Prostate gland (tissue), 2 donors: ENCODE measurements at regions not wholly inside any gene's neighbourhood (a gene's known extent, or its start where the extent isn't known, plus 50 kb on each side); places are given as distances from the start of the nearest gene placed in this dataset.

Source experiments
- DNase-seq: peaks from one replicate; pipeline ENCODE4 v3.0.0-alpha.2; 2019; ENCODE audit warnings: low spot score
- H3K27ac ChIP-seq, 2 donors: fragments of 200-600 bp; sonication (generic); 2 replicates each; pipeline ENCODE4 v1.5.1; 2017 to 2019
- H3K27me3 ChIP-seq: fragments of 200-600 bp; sonication (generic); replicated peaks from 2 replicates; pipeline ENCODE4 v1.5.1; 2019; ENCODE audit not compliant: insufficient read depth
- H3K36me3 ChIP-seq, 2 donors: fragments of 200-600 bp; sonication (generic); 1 replicate in 1 of 2; 2 replicates in 1 of 2; pipeline versions ENCODE4 v1.5.1 to v1.8.1; 2017 to 2019
- H3K4me1 ChIP-seq: fragments of 200-600 bp; sonication (generic); replicated peaks from 2 replicates; pipeline ENCODE4 v1.5.1; 2019
- H3K4me3 ChIP-seq, 2 donors: fragments of 200-600 bp; sonication (generic); 2 replicates each; pipeline ENCODE4 v1.5.1; 2017 to 2019
- H3K9me3 ChIP-seq: fragments of 200-600 bp; sonication (generic); 2 replicates; pipeline ENCODE4 v1.5.1; 2017
- POLR2A ChIP-seq: fragments of 450-650 bp; IDR thresholded peaks from one replicate; pipeline ENCODE4 v1.6.1; 2016; ENCODE audit warnings: antibody characterized with exemption, mild to moderate bottlenecking
- POLR2AphosphoS5 ChIP-seq: sonication (generic); formaldehyde crosslinking; IDR thresholded peaks from one replicate; pipeline ENCODE4 v1.6.1; 2017; ENCODE audit warnings: antibody characterized with exemption
- WGBS: methylation state at CpG from one replicate; pipeline ENCODE4 v1.1.5; 2018; 5-methylcytosine and 5-hydroxymethylcytosine counted together
- intact Hi-C: fragments of 100-400 bp; cut with DNase I; formaldehyde crosslinking; loops from one replicate; pipeline ENCODE4 v1.14.2; 2022
- TF ChIP-seq, protein P1 (sequence below), 4 experiments: fragments of 200-600 bp in 2 of 4; fragments of 450-650 bp in 2 of 4; sonication (generic) in 2 of 4; IDR thresholded peaks; 1 replicate in 3 of 4; 2 replicates in 1 of 4; pipeline ENCODE4 v1.5.1; 2016 to 2019; ENCODE audit warnings: antibody characterized with exemption in 4 of 4, mild to moderate bottlenecking in 2 of 4, moderate library complexity in 2 of 4

DNA sequence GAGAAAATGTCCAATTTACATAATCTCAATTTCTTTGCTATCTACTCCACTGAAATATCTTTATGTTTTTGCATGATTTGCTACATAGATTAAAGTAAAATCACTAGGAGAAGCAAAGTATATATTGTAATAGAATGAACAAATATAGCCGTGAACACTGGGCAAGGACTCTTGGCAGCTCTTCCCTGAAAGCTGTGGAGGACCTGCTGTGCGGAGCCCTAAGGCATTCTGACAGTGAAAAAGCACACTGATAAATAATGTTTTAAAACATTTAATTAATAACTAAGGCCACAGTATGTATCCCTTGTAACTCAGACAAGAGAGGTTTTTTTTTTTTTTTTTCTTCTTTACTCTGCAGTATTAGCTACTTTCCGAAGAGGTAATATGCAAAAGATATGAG lies 256.1 kb upstream of the DPYD start:
- H3K9me3 ChIP-seq, result no peaks in the 10 kb centered on the region
- no peak overlapping the region for H3K4me3 ChIP-seq
- intact Hi-C loops, result no loop called here
- H3K36me3 ChIP-seq, result no peaks in the 10 kb centered on the region
- H3K27ac ChIP-seq, result no peak overlapping the region
- no peaks in the 10 kb centered on the region for H3K27me3 ChIP-seq
- DNase-seq, result no peak
- H3K4me1 ChIP-seq, result no peaks in the 10 kb centered on the region
- TF ChIP-seq, protein P1, sequence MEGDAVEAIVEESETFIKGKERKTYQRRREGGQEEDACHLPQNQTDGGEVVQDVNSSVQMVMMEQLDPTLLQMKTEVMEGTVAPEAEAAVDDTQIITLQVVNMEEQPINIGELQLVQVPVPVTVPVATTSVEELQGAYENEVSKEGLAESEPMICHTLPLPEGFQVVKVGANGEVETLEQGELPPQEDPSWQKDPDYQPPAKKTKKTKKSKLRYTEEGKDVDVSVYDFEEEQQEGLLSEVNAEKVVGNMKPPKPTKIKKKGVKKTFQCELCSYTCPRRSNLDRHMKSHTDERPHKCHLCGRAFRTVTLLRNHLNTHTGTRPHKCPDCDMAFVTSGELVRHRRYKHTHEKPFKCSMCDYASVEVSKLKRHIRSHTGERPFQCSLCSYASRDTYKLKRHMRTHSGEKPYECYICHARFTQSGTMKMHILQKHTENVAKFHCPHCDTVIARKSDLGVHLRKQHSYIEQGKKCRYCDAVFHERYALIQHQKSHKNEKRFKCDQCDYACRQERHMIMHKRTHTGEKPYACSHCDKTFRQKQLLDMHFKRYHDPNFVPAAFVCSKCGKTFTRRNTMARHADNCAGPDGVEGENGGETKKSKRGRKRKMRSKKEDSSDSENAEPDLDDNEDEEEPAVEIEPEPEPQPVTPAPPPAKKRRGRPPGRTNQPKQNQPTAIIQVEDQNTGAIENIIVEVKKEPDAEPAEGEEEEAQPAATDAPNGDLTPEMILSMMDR (IDR thresholded peaks at IDR 0.05), result no peak
- no peak for TF ChIP-seq POLR2A
- TF ChIP-seq POLR2AphosphoS5, result no peak
- WGBS, result 32% methylated on average over 3 of the region's 3 CpGs

DNA sequence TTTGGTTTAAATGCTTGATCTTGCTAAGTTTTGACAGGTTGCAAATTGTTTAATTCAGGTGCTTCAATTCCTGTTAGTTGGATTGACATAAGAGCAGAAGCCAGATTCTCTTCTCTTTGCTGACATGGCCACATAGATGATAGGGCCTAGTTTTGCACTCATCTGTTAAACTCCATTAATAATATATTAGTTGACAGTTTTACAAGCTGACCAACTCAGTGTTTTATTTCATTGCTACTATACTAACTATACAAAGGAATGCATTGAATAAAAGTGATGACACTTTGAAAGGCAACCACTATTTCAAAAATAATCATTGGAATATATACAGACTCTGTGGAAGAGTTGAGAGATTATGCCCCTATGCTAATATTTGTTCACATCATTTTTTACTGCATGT lies 255.6 kb upstream of the DPYD start:
- no peak overlapping the region for H3K27ac ChIP-seq
- no peak overlapping the region for H3K4me3 ChIP-seq
- no peak for DNase-seq
- H3K36me3 ChIP-seq, result no peaks in the 10 kb centered on the region
- TF ChIP-seq POLR2AphosphoS5 (no peak), POLR2A (no peak)
- TF ChIP-seq, protein P1 (IDR thresholded peaks at IDR 0.05), result no peak
- no peaks in the 10 kb centered on the region for H3K27me3 ChIP-seq
- no peaks in the 10 kb centered on the region for H3K9me3 ChIP-seq
- H3K4me1 ChIP-seq, result no peaks in the 10 kb centered on the region
- intact Hi-C loops, result no loop called here

DNA sequence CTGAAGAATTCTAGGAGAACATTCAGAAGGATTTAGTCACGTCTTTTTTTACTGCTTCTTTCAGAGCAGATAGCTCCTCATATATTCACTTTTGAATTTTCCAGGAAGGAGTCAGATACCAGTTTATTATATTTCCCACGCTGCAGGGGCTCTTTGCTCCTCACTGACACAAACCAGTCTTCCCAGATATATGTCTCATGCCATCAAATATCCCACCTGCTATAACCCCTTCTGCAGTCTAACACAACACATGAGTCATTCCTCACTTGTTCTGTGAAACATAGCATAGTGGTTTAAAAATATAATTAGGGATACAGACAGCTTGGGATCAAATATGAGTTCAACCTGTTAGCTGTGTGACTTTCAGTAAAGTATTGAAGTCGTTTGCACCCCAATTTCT lies 251.7 kb upstream of the DPYD start:
- WGBS, result 42% methylated on average over 3 of the region's 3 CpGs
- intact Hi-C loops, result no loop called here
- TF ChIP-seq, protein P1 (IDR thresholded peaks at IDR 0.05), result no peak
- TF ChIP-seq POLR2AphosphoS5, result no peak
- Histone ChIP-seq H3K4me3 (no peak overlapping the region), H3K9me3 (no peaks in the 10 kb centered on the region), H3K27me3 (no peaks in the 10 kb centered on the region), H3K36me3 (no peaks in the 10 kb centered on the region), H3K27ac (no peak overlapping the region), H3K4me1 (no peaks in the 10 kb centered on the region)
- no peak for DNase-seq

DNA sequence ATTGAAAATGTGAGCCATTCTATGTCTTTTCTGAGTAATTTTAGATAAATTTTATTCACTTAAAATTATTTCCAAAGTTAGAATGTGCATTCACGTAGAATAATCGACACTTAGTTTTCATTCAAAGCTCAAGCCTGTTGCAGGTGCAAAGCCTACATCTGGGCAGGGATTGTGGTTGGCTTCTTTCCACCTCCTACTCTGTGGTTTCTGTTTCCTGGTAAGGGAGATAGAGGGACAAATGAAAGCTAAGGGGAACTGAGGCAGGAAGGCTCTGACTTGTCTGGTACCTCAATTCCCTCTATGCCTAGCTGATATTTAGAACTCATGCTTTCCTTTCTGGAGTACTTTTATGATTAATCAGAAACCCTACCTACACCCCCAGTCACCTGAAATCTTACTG lies 251.2 kb upstream of the DPYD start:
- TF ChIP-seq POLR2AphosphoS5 (no peak), POLR2A (no peak)
- TF ChIP-seq, protein P1 (IDR thresholded peaks at IDR 0.05), result no peak
- H3K4me1 ChIP-seq, result no peaks in the 10 kb centered on the region
- 89% methylated on average over 2 of the region's 2 CpGs for WGBS

DNA sequence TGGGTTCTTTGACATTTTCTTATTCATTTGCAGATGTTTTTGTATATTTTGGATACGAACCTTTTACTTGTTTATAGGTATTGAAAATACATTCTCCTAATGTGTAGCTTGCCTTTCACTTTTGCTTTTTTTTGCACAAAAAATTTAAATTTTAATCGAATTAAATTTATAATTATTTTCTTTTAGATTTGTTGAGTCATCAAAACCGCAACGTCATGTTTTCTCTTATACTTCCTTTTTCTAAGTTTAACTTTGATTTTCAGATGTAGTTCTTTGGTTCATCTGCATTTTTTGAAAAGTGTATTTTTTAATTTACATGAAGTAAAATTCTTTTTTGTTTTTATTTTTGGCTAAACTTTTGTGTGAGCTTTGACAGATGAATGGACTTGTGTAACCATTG lies 243.7 kb upstream of the DPYD start:
- no peak for DNase-seq
- Histone ChIP-seq H3K4me1 (no peaks in the 10 kb centered on the region), H3K36me3 (no peaks in the 10 kb centered on the region), H3K27me3 (no peaks in the 10 kb centered on the region), H3K27ac (no peak overlapping the region), H3K4me3 (no peak overlapping the region), H3K9me3 (no peaks in the 10 kb centered on the region)
- TF ChIP-seq, protein P1 (IDR thresholded peaks at IDR 0.05), result no peak
- TF ChIP-seq POLR2A, result no peak
- no peak for TF ChIP-seq POLR2AphosphoS5
- intact Hi-C loops, result no loop called here
- WGBS, result 85% methylated on average over 4 of the region's 4 CpGs

More for the DNA sequence above, 251.2 kb upstream of the DPYD start:
- Histone ChIP-seq H3K36me3 (no peaks in the 10 kb centered on the region), H3K27ac (no peak overlapping the region), H3K4me3 (no peak overlapping the region), H3K27me3 (no peaks in the 10 kb centered on the region), H3K9me3 (no peaks in the 10 kb centered on the region)
- no peak for DNase-seq
- intact Hi-C loops, result no loop called here
